Retinal pigment epithelial cell (primary cell): ENCODE measurements at regions not wholly inside any gene's neighbourhood (a gene's known extent, or its start where the extent isn't known, plus 50 kb on each side); places are given as distances from the start of the nearest gene placed in this dataset.

Experiments used
- DNase-seq: peaks from one replicate; pipeline ENCODE4 v3.0.0-alpha.2; 2010; ENCODE audit warnings: low read depth
- H3K4me3 ChIP-seq: 2 replicates; pipeline ENCODE4 v1.5.1; 2011; ENCODE audit warnings: mild to moderate bottlenecking, low read length, control low read depth, moderate library complexity
- TF ChIP-seq, protein P1 (sequence below): conservative IDR thresholded peaks from 2 replicates; pipeline ENCODE4 v1.5.1; 2011; ENCODE audit warnings: low read depth, low read length, control low read depth, inconsistent platforms

DNA sequence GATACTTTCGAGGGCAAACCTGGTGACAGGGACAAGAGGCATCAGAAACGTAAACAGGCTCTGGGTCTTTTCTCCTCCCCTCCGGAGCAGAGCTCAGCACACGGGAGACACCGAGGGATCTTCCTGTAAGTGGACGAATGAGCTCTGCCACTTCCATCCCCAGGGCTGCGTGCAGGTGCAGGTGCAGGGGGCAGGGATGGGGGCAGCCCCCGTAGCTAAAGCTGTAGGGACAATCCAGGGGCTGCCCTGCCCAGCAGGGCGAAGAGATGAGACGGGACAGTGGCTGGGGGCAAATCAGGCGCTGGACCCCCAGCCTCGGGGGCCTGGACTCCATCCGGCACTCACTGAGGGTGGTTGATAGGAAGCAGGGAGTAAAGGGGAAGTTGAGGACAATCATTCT lies 505.4 kb downstream of the BRD1 start:
- no peak overlapping the region for H3K4me3 ChIP-seq
- DNase-seq = no peak
- TF ChIP-seq, protein P1, sequence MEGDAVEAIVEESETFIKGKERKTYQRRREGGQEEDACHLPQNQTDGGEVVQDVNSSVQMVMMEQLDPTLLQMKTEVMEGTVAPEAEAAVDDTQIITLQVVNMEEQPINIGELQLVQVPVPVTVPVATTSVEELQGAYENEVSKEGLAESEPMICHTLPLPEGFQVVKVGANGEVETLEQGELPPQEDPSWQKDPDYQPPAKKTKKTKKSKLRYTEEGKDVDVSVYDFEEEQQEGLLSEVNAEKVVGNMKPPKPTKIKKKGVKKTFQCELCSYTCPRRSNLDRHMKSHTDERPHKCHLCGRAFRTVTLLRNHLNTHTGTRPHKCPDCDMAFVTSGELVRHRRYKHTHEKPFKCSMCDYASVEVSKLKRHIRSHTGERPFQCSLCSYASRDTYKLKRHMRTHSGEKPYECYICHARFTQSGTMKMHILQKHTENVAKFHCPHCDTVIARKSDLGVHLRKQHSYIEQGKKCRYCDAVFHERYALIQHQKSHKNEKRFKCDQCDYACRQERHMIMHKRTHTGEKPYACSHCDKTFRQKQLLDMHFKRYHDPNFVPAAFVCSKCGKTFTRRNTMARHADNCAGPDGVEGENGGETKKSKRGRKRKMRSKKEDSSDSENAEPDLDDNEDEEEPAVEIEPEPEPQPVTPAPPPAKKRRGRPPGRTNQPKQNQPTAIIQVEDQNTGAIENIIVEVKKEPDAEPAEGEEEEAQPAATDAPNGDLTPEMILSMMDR = no peak

GRCh38 chr22:49321477-49322055 lies 506.1 kb downstream of the BRD1 start:
- TF ChIP-seq, protein P1 = no peak
- DNase-seq = no peak
- H3K4me3 ChIP-seq = no peak overlapping the region

DNA sequence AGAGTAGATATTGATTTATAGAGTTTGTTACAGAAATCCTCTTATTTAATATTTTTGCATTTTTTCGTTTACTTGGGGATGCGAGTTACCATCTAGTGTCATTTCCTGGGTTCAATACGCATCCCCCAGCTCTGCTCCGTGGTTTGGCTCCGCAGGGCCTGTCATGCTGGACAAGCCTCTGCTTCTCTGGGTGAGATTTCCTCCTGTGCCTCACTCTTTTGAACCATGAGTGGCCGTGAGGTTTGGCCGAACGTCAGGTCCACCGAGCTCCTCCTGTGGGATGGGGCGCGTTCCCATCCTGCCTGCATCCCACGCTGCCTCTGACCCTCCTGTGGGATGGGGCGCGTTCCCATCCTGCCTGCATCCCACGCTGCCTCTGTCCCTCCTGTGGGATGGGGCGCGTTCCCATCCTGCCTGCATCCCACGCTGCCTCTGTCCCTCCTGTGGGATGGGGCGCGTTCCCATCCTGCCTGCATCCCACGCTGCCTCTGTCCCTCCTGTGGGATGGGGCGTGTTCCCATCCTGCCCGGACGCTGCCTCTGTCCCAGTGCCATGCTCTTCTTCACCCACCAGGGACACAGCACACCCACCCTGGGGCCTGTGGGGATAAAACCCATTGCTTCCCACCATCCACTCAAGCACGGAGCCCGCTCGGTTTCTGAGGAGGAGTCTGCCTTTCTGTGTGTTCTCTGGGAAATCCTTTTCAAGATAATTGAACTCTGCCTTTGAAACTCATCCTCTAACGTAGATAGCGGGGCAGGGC lies 506.8 kb downstream of the BRD1 start:
- TF ChIP-seq, protein P1 = no peak
- no peak overlapping the region for H3K4me3 ChIP-seq
- DNase-seq = no peak

DNA sequence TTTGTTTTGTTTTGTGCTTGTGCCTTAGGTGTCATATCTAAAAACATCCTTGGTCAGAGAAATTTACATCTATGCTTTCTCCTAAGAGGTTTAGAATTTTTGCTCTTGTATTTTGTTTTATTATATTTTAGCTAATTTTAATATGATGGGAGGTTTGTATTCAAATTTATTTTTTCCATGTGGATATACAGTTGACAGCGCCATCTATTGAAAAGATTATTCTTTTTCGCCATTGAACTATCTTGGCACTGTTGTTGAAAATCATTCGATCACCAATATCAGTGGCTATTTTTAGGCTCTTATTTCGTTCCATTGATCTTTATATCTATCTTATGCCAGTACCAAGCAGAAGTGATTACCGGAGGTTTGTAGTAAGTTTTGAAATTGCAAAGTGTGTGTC lies 510.3 kb downstream of the BRD1 start:
- TF ChIP-seq, protein P1 = no peak
- DNase-seq = no peak
- H3K4me3 ChIP-seq = no peak overlapping the region

DNA sequence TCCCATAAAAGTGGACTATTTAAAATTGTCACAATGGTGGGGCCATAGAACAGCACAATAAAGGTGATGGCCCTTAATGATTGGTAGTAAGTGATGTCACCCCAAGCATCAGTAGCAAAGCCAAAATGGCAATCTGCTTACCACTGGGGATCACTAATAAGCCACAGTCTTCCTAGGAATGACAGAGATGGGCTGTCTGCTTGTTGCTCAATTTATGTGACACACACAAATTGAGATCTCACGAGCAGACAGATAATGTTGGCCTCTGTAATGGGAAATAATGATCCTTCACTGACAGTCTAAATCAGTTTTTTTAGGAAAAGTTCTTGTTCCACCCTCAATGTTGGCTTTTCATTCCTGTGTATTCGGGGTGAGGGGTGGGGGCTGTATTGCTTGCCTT lies 515.1 kb downstream of the BRD1 start:
- TF ChIP-seq, protein P1 = no peak
- no peak for DNase-seq
- no peak overlapping the region for H3K4me3 ChIP-seq

DNA sequence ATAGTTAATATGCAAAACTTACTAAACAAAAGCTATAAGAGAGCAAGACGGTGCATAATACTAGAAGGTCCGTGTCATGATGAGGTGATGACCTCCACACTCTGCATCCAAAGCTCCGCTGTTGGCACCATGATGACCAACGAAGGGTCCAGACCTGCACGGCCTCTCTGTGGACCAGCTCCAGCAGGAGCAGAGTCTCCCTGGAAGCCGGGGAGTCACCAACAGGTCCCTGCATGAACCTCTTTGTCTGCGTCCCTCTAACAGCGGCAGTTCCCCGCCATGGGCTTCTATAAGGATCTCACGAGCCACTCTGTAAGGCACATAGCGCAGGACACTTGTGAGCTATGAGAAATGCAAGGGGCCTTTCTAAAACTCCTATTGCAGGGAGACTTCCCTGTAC lies 517.3 kb downstream of the BRD1 start:
- no peak overlapping the region for H3K4me3 ChIP-seq
- no peak for DNase-seq
- TF ChIP-seq, protein P1 = no peak

DNA sequence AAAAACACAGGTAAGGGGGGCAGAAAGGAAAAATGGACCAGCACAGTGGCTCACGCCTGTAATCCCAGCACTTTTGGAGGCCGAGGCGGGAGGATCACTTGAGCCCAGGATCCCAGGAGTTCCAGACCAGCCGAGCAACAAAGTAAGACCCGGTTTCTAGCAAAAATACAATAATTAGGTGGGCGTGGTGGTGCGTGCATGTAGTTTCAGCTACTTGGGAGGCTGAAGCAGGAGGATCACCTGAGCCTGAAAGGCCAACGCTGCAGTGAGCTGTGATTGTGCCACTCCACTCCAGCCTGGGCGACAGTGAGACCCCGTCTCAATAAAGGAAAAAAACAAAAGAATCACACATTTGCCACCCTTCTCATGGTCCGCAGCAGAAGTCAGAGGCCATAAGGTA lies 519.4 kb downstream of the BRD1 start:
- TF ChIP-seq, protein P1 = no peak
- H3K4me3 ChIP-seq = no peak overlapping the region

More for the DNA sequence above, 519.4 kb downstream of the BRD1 start:
- no peak for DNase-seq
